ENCODE measurements at regions not wholly inside any gene's neighbourhood (a gene's known extent, or its start where the extent isn't known, plus 50 kb on each side); places are given as distances from the start of the nearest gene placed in this dataset.

DNA sequence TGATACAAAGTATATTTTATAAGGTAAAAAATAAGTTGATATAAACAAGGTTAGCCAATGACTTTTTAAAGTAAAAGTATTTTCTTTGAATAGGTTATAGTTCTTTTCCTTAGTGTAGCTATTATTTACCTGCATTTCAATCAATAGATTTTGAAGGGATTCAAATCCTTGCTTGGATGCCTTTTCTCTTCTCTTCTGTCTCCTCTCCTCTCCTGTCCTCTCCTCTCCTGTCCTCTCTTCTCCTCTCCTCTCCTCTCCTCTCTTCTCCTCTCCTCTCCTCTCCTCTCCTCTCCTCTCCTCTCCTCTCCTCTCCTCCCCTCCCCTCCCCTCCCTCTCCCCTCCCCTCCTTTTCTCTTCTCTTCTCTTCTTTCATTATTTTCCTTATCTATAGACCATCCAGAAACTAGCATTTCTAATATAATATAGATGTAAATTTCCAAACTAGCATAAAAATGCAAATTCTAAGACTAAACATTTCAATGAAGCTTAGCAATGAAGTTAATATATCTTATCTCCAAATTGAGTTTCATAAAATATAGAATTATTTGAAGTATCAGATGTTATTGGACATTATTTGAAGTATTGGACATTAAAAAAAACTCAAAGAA is 60.5 kb upstream of the PRKCQ start:
- Histone ChIP-seq H3K27ac (no peak overlapping the region), H3K36me3 (no peaks in the 10 kb centered on the region), H3K4me3 (no peak overlapping the region), H3K4me1 (ENCODE audit: insufficient read depth) (no peaks in the 10 kb centered on the region), H3K27me3 (no peaks in the 10 kb centered on the region), H3K9me3 (no peaks in the 10 kb centered on the region)
- intact Hi-C loops (cut with DNase I) = no loop called here
- TF ChIP-seq EP300 (IDR thresholded peaks at IDR 0.05) (no peak), POLR2A (IDR thresholded peaks at IDR 0.05) (no peak)
- TF ChIP-seq, protein P1, sequence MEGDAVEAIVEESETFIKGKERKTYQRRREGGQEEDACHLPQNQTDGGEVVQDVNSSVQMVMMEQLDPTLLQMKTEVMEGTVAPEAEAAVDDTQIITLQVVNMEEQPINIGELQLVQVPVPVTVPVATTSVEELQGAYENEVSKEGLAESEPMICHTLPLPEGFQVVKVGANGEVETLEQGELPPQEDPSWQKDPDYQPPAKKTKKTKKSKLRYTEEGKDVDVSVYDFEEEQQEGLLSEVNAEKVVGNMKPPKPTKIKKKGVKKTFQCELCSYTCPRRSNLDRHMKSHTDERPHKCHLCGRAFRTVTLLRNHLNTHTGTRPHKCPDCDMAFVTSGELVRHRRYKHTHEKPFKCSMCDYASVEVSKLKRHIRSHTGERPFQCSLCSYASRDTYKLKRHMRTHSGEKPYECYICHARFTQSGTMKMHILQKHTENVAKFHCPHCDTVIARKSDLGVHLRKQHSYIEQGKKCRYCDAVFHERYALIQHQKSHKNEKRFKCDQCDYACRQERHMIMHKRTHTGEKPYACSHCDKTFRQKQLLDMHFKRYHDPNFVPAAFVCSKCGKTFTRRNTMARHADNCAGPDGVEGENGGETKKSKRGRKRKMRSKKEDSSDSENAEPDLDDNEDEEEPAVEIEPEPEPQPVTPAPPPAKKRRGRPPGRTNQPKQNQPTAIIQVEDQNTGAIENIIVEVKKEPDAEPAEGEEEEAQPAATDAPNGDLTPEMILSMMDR (IDR thresholded peaks at IDR 0.05) = no peak
- DNase-seq = no peak

DNA sequence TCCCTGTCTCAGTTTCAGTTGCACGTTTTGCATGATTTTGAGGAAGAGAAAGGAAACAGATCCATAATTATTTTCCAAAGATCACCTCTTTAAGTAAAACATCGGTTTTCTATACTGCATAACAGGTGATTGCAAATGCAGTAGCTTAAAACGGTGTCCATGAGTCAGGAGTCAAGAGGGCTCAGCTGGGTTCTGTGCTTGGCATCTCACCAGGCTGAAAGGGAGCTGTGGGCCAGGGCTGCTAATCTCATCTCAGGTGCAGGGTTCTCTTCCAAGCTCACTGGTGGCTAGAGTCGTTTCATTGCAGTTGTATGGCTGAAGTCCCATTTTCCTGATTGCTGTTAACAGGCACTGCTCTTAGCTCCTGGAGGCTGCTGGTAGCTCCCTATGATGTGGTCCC is 57.0 kb upstream of the PRKCQ start:
- no peak for DNase-seq
- Histone ChIP-seq H3K4me1 (ENCODE audit: insufficient read depth) (no peaks in the 10 kb centered on the region), H3K9me3 (no peaks in the 10 kb centered on the region), H3K4me3 (no peak overlapping the region), H3K36me3 (no peaks in the 10 kb centered on the region), H3K27me3 (no peaks in the 10 kb centered on the region), H3K27ac (no peak overlapping the region)
- intact Hi-C loops (cut with DNase I) = no loop called here
- 62 to 71% (median 66%) methylated on average over 4 of the region's 4 CpGs for WGBS, 3 donors
- TF ChIP-seq, protein P1 (IDR thresholded peaks at IDR 0.05) = no peak
- TF ChIP-seq POLR2A (IDR thresholded peaks at IDR 0.05) (no peak), EP300 (IDR thresholded peaks at IDR 0.05) (no peak)

DNA sequence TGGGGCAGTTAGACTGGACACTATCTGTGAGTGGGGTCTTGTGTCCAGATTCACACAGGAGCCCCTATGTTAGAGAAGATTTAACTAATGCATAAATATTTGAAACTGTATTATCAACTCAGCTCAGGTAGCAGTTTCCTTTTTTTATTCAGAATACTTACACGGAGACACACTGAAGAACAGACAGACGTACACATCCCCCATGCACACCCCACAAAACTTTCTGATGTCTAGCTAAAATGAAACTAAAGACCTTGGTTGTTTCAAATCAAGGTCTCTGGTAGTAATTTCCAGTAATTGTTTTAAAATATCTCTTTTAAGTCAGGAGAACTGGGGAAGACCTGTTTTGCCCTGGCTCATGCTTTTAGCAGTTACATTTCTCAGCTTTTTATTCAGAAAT is 55.7 kb upstream of the PRKCQ start:
- intact Hi-C loops (cut with DNase I) = no loop called here
- WGBS, 3 donors = 25 to 41% (median 31%) methylated on average over 2 of the region's 2 CpGs
- no peaks in the 10 kb centered on the region for H3K4me1 ChIP-seq (ENCODE audit: insufficient read depth)
- TF ChIP-seq, protein P1 (IDR thresholded peaks at IDR 0.05) = no peak
- TF ChIP-seq POLR2A (IDR thresholded peaks at IDR 0.05) (no peak), EP300 (IDR thresholded peaks at IDR 0.05) (no peak)
- no peaks in the 10 kb centered on the region for H3K36me3 ChIP-seq
- no peak for DNase-seq
- no peak overlapping the region for H3K27ac ChIP-seq
- H3K4me3 ChIP-seq = no peak overlapping the region
- H3K9me3 ChIP-seq = no peaks in the 10 kb centered on the region
- no peaks in the 10 kb centered on the region for H3K27me3 ChIP-seq
